ENCODE measurements at regions not wholly inside any gene's neighbourhood (a gene's known extent, or its start where the extent isn't known, plus 50 kb on each side); places are given as distances from the start of the nearest gene placed in this dataset.
A peak's percentile ranks its signal among the peaks of the same experiment; 100 is the strongest.

DNA sequence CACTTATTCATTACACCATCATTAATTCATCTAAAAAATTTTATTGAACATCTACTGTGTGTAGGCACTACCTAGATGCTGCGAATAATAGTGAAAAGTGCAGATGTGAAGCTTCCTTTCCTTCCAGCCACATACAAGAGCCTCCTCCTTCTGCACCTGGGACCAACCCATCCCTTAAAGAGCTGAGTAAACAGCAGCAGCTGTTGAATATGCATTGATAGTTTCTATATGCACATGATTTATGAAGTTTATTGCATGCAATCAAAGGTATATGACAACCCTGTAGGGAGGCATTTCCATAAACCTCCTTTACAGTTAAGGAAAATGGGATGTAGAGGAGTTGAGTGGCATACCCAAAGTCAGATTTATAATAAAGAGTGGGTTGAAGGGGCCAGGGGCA lies 110.3 kb upstream of the IPO5 start:
- Histone ChIP-seq H3K36me3 (ENCODE audit: control insufficient read depth in 1 of 2, insufficient read depth in 2 of 2, low read length in 2 of 2) (no peaks in the 10 kb centered on the region), H4K8ac (ENCODE audit: low read depth, low read length) (no peak overlapping the region), H3K23ac (ENCODE audit: low read length) (no peak overlapping the region), H3K79me1 (ENCODE audit: low read length) (no peaks in the 10 kb centered on the region), H2AFZ (ENCODE audit: insufficient read depth, low read length, poor library complexity) (no peak overlapping the region), H3K27ac (ENCODE audit: low read depth, low read length) (no peak overlapping the region), H3K79me2 (ENCODE audit: control insufficient read depth, insufficient read depth, low read length, poor library complexity) (no peaks in the 10 kb centered on the region), H3K4me1 (ENCODE audit: control insufficient read depth in 1 of 2, insufficient read depth in 2 of 2, low read length in 2 of 2) (no peaks in the 10 kb centered on the region), H3K9me3 (ENCODE audit: insufficient read depth, low read depth, low read length) (no peaks in the 10 kb centered on the region), H3K27me3 (ENCODE audit: insufficient read depth, low read length) (no peaks in the 10 kb centered on the region), H3K4me2 (ENCODE audit: low read length) (no peak overlapping the region), H3K9ac (ENCODE audit: low read length) (no peak overlapping the region), H3K14ac (ENCODE audit: low read length) (no peak overlapping the region), H2AK5ac (ENCODE audit: low read length) (no peak overlapping the region), H2BK5ac (ENCODE audit: low read depth, low read length, poor library complexity) (no peak overlapping the region), H4K12ac (ENCODE audit: low read depth, low read length) (no peak overlapping the region), H3K4ac (ENCODE audit: low read depth, low read length) (no peak overlapping the region), H3K18ac (ENCODE audit: low read length) (no peak overlapping the region), H2BK12ac (ENCODE audit: low read length) (no peak overlapping the region), H3K4me3 (ENCODE audit: low read depth, low read length) (no peak overlapping the region), H4K91ac (ENCODE audit: low read depth, low read length) (no peak overlapping the region), H2BK120ac (ENCODE audit: insufficient read depth, low read length, poor library complexity) (no peak overlapping the region)
- WGBS (ENCODE audit: extremely low coverage, insufficient coverage, insufficient read length), result no CpG with 5 or more reads among the region's 1 CpG
- DNase-seq, result no peak

DNA sequence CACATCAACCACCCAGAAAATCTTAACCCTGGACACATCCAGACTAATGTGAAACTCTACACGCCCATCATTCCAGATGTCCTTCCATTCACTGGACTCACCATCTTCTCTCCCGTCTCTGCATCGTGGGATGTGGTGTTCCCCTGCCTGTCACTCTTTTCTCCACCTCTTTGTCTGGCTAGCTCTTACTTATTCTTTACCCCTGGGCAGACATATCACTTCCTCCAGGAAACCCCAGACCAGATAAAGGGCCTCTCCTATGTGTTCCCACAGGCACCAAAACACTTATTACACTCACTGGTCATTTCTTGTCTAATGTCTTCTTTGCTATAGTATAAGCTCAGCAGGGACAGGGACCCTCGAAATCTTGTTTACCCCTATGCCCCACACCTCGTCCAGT lies 109.3 kb upstream of the IPO5 start:
- no peak overlapping the region for H4K8ac ChIP-seq (ENCODE audit: low read depth, low read length)
- no peak overlapping the region for H4K91ac ChIP-seq (ENCODE audit: low read depth, low read length)
- no peak overlapping the region for H3K23ac ChIP-seq (ENCODE audit: low read length)
- H3K4me1 ChIP-seq (ENCODE audit: control insufficient read depth in 1 of 2, insufficient read depth in 2 of 2, low read length in 2 of 2), result no peaks in the 10 kb centered on the region
- H2AFZ ChIP-seq (ENCODE audit: insufficient read depth, low read length, poor library complexity), result no peak overlapping the region
- H4K12ac ChIP-seq (ENCODE audit: low read depth, low read length), result no peak overlapping the region
- no peaks in the 10 kb centered on the region for H3K79me1 ChIP-seq (ENCODE audit: low read length)
- no peak overlapping the region for H3K27ac ChIP-seq (ENCODE audit: low read depth, low read length)
- H3K4ac ChIP-seq (ENCODE audit: low read depth, low read length), result no peak overlapping the region
- no peak overlapping the region for H3K9ac ChIP-seq (ENCODE audit: low read length)
- no peak for DNase-seq
- no peak overlapping the region for H2BK5ac ChIP-seq (ENCODE audit: low read depth, low read length, poor library complexity)
- H3K9me3 ChIP-seq (ENCODE audit: insufficient read depth, low read depth, low read length), result no peaks in the 10 kb centered on the region
- H3K27me3 ChIP-seq (ENCODE audit: insufficient read depth, low read length), result no peaks in the 10 kb centered on the region
- no peak overlapping the region for H3K14ac ChIP-seq (ENCODE audit: low read length)
- H3K18ac ChIP-seq (ENCODE audit: low read length), result no peak overlapping the region
- no peak overlapping the region for H3K4me3 ChIP-seq (ENCODE audit: low read depth, low read length)
- WGBS (ENCODE audit: extremely low coverage, insufficient coverage, insufficient read length), result no CpG with 5 or more reads among the region's 5 CpGs
- no peak overlapping the region for H2AK5ac ChIP-seq (ENCODE audit: low read length)
- no peaks in the 10 kb centered on the region for H3K79me2 ChIP-seq (ENCODE audit: control insufficient read depth, insufficient read depth, low read length, poor library complexity)
- H2BK120ac ChIP-seq (ENCODE audit: insufficient read depth, low read length, poor library complexity), result no peak overlapping the region
- H3K4me2 ChIP-seq (ENCODE audit: low read length), result no peak overlapping the region
- H3K36me3 ChIP-seq (ENCODE audit: control insufficient read depth in 1 of 2, insufficient read depth in 2 of 2, low read length in 2 of 2), result no peaks in the 10 kb centered on the region
- H2BK12ac ChIP-seq (ENCODE audit: low read length), result no peak overlapping the region

- Histone ChIP-seq H3K4ac (ENCODE audit: low read depth, low read length) (no peak overlapping the region), H4K8ac (ENCODE audit: low read depth, low read length) (no peak overlapping the region), H3K18ac (ENCODE audit: low read length) (no peak overlapping the region), H3K9me3 (ENCODE audit: insufficient read depth, low read depth, low read length) (no peaks in the 10 kb centered on the region), H3K4me3 (ENCODE audit: low read depth, low read length) (no peak overlapping the region), H3K27ac (ENCODE audit: low read depth, low read length) (no peak overlapping the region), H4K91ac (ENCODE audit: low read depth, low read length) (no peak overlapping the region), H2AK5ac (ENCODE audit: low read length) (no peak overlapping the region), H3K14ac (ENCODE audit: low read length) (no peak overlapping the region), H3K27me3 (ENCODE audit: insufficient read depth, low read length) (no peaks in the 10 kb centered on the region), H3K23ac (ENCODE audit: low read length) (no peak overlapping the region), H3K4me1 (ENCODE audit: control insufficient read depth in 1 of 2, insufficient read depth in 2 of 2, low read length in 2 of 2) (no peaks in the 10 kb centered on the region), H2BK120ac (ENCODE audit: insufficient read depth, low read length, poor library complexity) (no peak overlapping the region), H2AFZ (ENCODE audit: insufficient read depth, low read length, poor library complexity) (no peak overlapping the region), H3K4me2 (ENCODE audit: low read length) (no peak overlapping the region), H4K12ac (ENCODE audit: low read depth, low read length) (no peak overlapping the region), H2BK12ac (ENCODE audit: low read length) (no peak overlapping the region), H3K79me1 (ENCODE audit: low read length) (no peaks in the 10 kb centered on the region), H2BK5ac (ENCODE audit: low read depth, low read length, poor library complexity) (no peak overlapping the region), H3K79me2 (ENCODE audit: control insufficient read depth, insufficient read depth, low read length, poor library complexity) (no peaks in the 10 kb centered on the region), H3K36me3 (ENCODE audit: control insufficient read depth in 1 of 2, insufficient read depth in 2 of 2, low read length in 2 of 2) (no peaks in the 10 kb centered on the region), H3K9ac (ENCODE audit: low read length) (no peak overlapping the region)
- DNase-seq, result no peak
- no CpG with 5 or more reads among the region's 3 CpGs for WGBS (ENCODE audit: extremely low coverage, insufficient coverage, insufficient read length)
These were observed 104.6 kb upstream of the IPO5 start for GRCh38 chr13:97848886-97849285.

- WGBS (ENCODE audit: extremely low coverage, insufficient coverage, insufficient read length), result no CpG with 5 or more reads among the region's 4 CpGs
These were observed 104.2 kb upstream of the IPO5 start for GRCh38 chr13:97849305-97849704.

More at GRCh38 chr13:97849305-97849704, 104.2 kb upstream of the IPO5 start:
- Histone ChIP-seq H3K9me3 (ENCODE audit: insufficient read depth, low read depth, low read length) (no peaks in the 10 kb centered on the region), H2BK12ac (ENCODE audit: low read length) (no peak overlapping the region), H3K79me1 (ENCODE audit: low read length) (no peaks in the 10 kb centered on the region), H3K23ac (ENCODE audit: low read length) (no peak overlapping the region), H2AFZ (ENCODE audit: insufficient read depth, low read length, poor library complexity) (no peak overlapping the region), H3K4me2 (ENCODE audit: low read length) (no peak overlapping the region), H4K8ac (ENCODE audit: low read depth, low read length) (no peak overlapping the region), H4K12ac (ENCODE audit: low read depth, low read length) (no peak overlapping the region), H3K4ac (ENCODE audit: low read depth, low read length) (no peak overlapping the region), H3K18ac (ENCODE audit: low read length) (no peak overlapping the region), H2BK120ac (ENCODE audit: insufficient read depth, low read length, poor library complexity) (no peak overlapping the region), H2BK5ac (ENCODE audit: low read depth, low read length, poor library complexity) (no peak overlapping the region), H3K79me2 (ENCODE audit: control insufficient read depth, insufficient read depth, low read length, poor library complexity) (no peaks in the 10 kb centered on the region), H3K14ac (ENCODE audit: low read length) (no peak overlapping the region), H3K4me1 (ENCODE audit: control insufficient read depth in 1 of 2, insufficient read depth in 2 of 2, low read length in 2 of 2) (no peaks in the 10 kb centered on the region), H3K27me3 (ENCODE audit: insufficient read depth, low read length) (no peaks in the 10 kb centered on the region), H4K91ac (ENCODE audit: low read depth, low read length) (no peak overlapping the region), H3K9ac (ENCODE audit: low read length) (no peak overlapping the region), H2AK5ac (ENCODE audit: low read length) (no peak overlapping the region), H3K36me3 (ENCODE audit: control insufficient read depth in 1 of 2, insufficient read depth in 2 of 2, low read length in 2 of 2) (no peaks in the 10 kb centered on the region), H3K4me3 (ENCODE audit: low read depth, low read length) (no peak overlapping the region), H3K27ac (ENCODE audit: low read depth, low read length) (no peak overlapping the region)
- DNase-seq, result peak; percentile 7 to 52
